DND-41 (cell line): ENCODE measurements at regions not wholly inside any gene's neighbourhood (a gene's known extent, or its start where the extent isn't known, plus 50 kb on each side); places are given as distances from the start of the nearest gene placed in this dataset.

Experiments
- EZH2 ChIP-seq: IDR thresholded peaks from 3 replicates; pipeline ENCODE4 v1.6.1; 2012; ENCODE audit warnings: borderline replicate concordance, low read depth, mild to moderate bottlenecking, moderate library complexity, low read length, inconsistent platforms; ENCODE audit not compliant: severe bottlenecking
- TF ChIP-seq, protein P1 (sequence below): IDR thresholded peaks from 2 replicates; pipeline ENCODE4 v1.5.1; 2012; ENCODE audit warnings: borderline replicate concordance, low read length, moderate library complexity, mild to moderate bottlenecking; ENCODE audit not compliant: poor library complexity, severe bottlenecking; ENCODE audit errors: extremely low read depth

DNA sequence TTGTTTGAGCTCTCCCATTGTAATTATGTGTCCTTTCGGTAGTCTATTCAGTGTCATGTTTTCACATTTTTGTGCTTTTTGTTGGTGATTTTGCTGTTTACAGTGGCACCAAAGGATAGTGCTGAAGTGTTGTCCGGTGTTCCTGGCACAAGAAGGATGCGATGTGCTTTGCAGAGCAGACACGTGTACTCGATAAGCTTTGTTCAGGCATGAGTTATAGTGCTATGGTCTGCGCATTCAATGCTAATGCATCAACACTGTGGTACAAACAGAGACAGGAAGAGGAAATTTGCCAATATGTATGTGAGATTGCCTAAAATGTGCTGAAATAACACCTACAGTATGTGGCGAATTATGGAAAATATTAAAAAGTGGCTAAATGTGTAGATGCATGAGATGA, 913.4 kb upstream of the ACO1 start:
- TF ChIP-seq, protein P1, sequence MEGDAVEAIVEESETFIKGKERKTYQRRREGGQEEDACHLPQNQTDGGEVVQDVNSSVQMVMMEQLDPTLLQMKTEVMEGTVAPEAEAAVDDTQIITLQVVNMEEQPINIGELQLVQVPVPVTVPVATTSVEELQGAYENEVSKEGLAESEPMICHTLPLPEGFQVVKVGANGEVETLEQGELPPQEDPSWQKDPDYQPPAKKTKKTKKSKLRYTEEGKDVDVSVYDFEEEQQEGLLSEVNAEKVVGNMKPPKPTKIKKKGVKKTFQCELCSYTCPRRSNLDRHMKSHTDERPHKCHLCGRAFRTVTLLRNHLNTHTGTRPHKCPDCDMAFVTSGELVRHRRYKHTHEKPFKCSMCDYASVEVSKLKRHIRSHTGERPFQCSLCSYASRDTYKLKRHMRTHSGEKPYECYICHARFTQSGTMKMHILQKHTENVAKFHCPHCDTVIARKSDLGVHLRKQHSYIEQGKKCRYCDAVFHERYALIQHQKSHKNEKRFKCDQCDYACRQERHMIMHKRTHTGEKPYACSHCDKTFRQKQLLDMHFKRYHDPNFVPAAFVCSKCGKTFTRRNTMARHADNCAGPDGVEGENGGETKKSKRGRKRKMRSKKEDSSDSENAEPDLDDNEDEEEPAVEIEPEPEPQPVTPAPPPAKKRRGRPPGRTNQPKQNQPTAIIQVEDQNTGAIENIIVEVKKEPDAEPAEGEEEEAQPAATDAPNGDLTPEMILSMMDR = no peak
- TF ChIP-seq EZH2 = no peak
